K562 (cell line): ENCODE measurements at regions not wholly inside any gene's neighbourhood (a gene's known extent, or its start where the extent isn't known, plus 50 kb on each side); places are given as distances from the start of the nearest gene placed in this dataset.

ENCODE experiments used
- ATAC-seq: fragments of 200-7000 bp; cut with Tn5 transposase; 3 replicates; pipeline ENCODE4 v1.9.1; 2020; ENCODE audit warnings: moderate library complexity
- BruUV-seq: library from RNA; stranded (reverse); fragments of 400-500 nt; replicated peaks from 2 replicates; lab custom pipeline; 2021; lab: Mats Ljungman, UMichigan
- CTCF ChIA-PET: fragments of 300-600 bp; formaldehyde crosslinking; extraction: SDS; loops from one replicate; lab custom pipeline; 2021; ENCODE audit warnings: low intra/inter-chr PET ratio; lab: Yijun Ruan, JAX
- POLR2A ChIA-PET: fragments of 300-600, 350-650 bp; sonication (Branson Sonifier 250); formaldehyde crosslinking; extraction: SDS; loops from one replicate; lab custom pipeline; 2021; ENCODE audit warnings: antibody characterized with exemption, inconsistent platforms; lab: Yijun Ruan, JAX
- DNase-seq, 4 experiments: peaks; one replicate each; pipeline versions ENCODE4 v3.0.0 to v3.0.0-alpha.2; 2011 to 2018; ENCODE audit warnings: low spot score in 3 of 4, mixed read lengths in 3 of 4; ENCODE audit errors: extremely low read depth in 1 of 4
- FAIRE-seq: peaks from 2 replicates; lab custom pipeline; 2011; peaks lifted over from hg19 to GRCh38; lab: Jason Lieb, UNC
- H2AFZ ChIP-seq: 2 replicates; pipeline ENCODE4 v1.6.0; 2011; ENCODE audit warnings: low read depth, low read length, control low read depth, inconsistent platforms
- H3K27ac ChIP-seq: fragments of 200-600 bp; 3 replicates; pipeline ENCODE4 v1.8.0; 2011; ENCODE audit warnings: low read depth, mild to moderate bottlenecking, control low read depth, inconsistent platforms, low read length, moderate library complexity, mixed read lengths; ENCODE audit errors: extremely low read depth
- H3K27me3 ChIP-seq, 2 experiments: fragments of 300-600 bp in 1 of 2; 2 replicates in 1 of 2; 3 replicates in 1 of 2; pipeline versions ENCODE4 v1.6.0 to v1.8.0; 2011; ENCODE audit warnings: inconsistent platforms in 2 of 2, low read length in 2 of 2, mild to moderate bottlenecking in 1 of 2, mixed read lengths in 1 of 2, moderate library complexity in 1 of 2; ENCODE audit not compliant: control insufficient read depth in 2 of 2, insufficient read depth in 2 of 2
- H3K36me3 ChIP-seq: fragments of 300-600 bp; 3 replicates; pipeline ENCODE4 v1.8.0; 2011; ENCODE audit warnings: mild to moderate bottlenecking, low read length, inconsistent platforms; ENCODE audit not compliant: control insufficient read depth, insufficient read depth
- H3K4me1 ChIP-seq, 2 experiments: fragments of 200-600 bp in 1 of 2; replicated peaks in 1 of 2; 2 replicates in 1 of 2; 3 replicates in 1 of 2; pipeline versions ENCODE4 v1.5.1 to v1.8.0; 2011; ENCODE audit warnings: inconsistent platforms in 2 of 2, low read length in 2 of 2, mild to moderate bottlenecking in 1 of 2, mixed read lengths in 1 of 2, moderate library complexity in 1 of 2; ENCODE audit not compliant: control insufficient read depth in 2 of 2, insufficient read depth in 2 of 2
- H3K4me2 ChIP-seq: 2 replicates; pipeline ENCODE4 v1.6.1; 2011; ENCODE audit warnings: low read length, control low read depth, inconsistent platforms, mixed read lengths; ENCODE audit not compliant: insufficient read depth
- H3K4me3 ChIP-seq: fragments of 200-600 bp; sonication (generic), shearing (Covaris generic); 2 replicates; pipeline ENCODE4 v1.5.1; 2016; ENCODE audit warnings: control low read depth, inconsistent platforms
- H3K79me2 ChIP-seq: fragments of 200-600 bp; 3 replicates; pipeline ENCODE4 v1.8.0; 2011; ENCODE audit warnings: low read length, inconsistent platforms; ENCODE audit not compliant: control insufficient read depth, insufficient read depth
- H3K9ac ChIP-seq, 2 experiments: 2 replicates each; pipeline versions ENCODE4 v1.6.0 to v1.6.1; 2011; ENCODE audit warnings: low read depth in 2 of 2, low read length in 2 of 2, control low read depth in 1 of 2, inconsistent platforms in 1 of 2, mild to moderate bottlenecking in 1 of 2, mixed read lengths in 1 of 2; ENCODE audit not compliant: insufficient read depth in 1 of 2
- H3K9me1 ChIP-seq: one replicate; pipeline ENCODE4 v1.6.0; 2011; ENCODE audit warnings: inconsistent platforms, mild to moderate bottlenecking, low read length, moderate library complexity; ENCODE audit not compliant: control insufficient read depth, insufficient read depth
- H3K9me3 ChIP-seq: replicated peaks from 2 replicates; pipeline ENCODE4 v1.5.1; 2011; ENCODE audit warnings: low read depth, low read length, inconsistent platforms; ENCODE audit not compliant: control insufficient read depth, insufficient read depth
- H4K20me1 ChIP-seq: replicated peaks from 2 replicates; pipeline ENCODE4 v1.6.1; 2011; ENCODE audit warnings: low read length, inconsistent platforms, mixed read lengths; ENCODE audit not compliant: control insufficient read depth, insufficient read depth
- CHD2 ChIP-seq: IDR thresholded peaks from 2 replicates; pipeline ENCODE4 v1.6.1; 2011; ENCODE audit warnings: low read depth, low read length
- CUX1 ChIP-seq: fragments of 200-800 bp; sonication (Bioruptor generic); IDR thresholded peaks from 2 replicates; pipeline ENCODE4 v1.6.1; 2016; ENCODE audit warnings: missing genetic modification characterization, missing compliant biosample characterization
- E2F4 ChIP-seq: sonication (generic); formaldehyde crosslinking; IDR thresholded peaks from 2 replicates; pipeline ENCODE4 v1.8.0; 2022; ENCODE audit warnings: mild to moderate bottlenecking, low read depth, missing genetic modification reagents
- NKRF ChIP-seq: fragments of 450-650 bp; IDR thresholded peaks from 2 replicates; pipeline ENCODE4 v1.6.1; 2016; ENCODE audit warnings: borderline replicate concordance
- POLR2AphosphoS2 ChIP-seq: IDR thresholded peaks from 2 replicates; pipeline ENCODE4 v1.6.1; 2012; ENCODE audit warnings: low read length, improper control_type of control experiment
- POLR2H ChIP-seq: IDR thresholded peaks from 2 replicates; pipeline ENCODE4 v1.6.1; 2016; ENCODE audit warnings: missing genetic modification characterization, low read depth, mild to moderate bottlenecking, control low read depth, missing compliant biosample characterization, moderate library complexity
- PPARD ChIP-seq: fragments of 250-450 bp; sonication (Bioruptor Pico); IDR thresholded peaks from 2 replicates; pipeline ENCODE4 v1.8.0; 2022; ENCODE audit warnings: inconsistent platforms, mild to moderate bottlenecking, moderate library complexity
- STAT6 ChIP-seq: sonication (generic); formaldehyde crosslinking; IDR thresholded peaks from 2 replicates; pipeline ENCODE4 v1.8.1; 2023; ENCODE audit warnings: mild to moderate bottlenecking, missing genetic modification reagents
- ZBED1 ChIP-seq: IDR thresholded peaks from 2 replicates; pipeline ENCODE4 v1.6.1; 2014
- WGBS: fragments of 100-300 bp; shearing (Covaris generic); methylation state at CpG from one replicate; pipeline ENCODE4 v1.1.6; 2016; ENCODE audit warnings: low coverage, mixed read lengths; ENCODE audit not compliant: insufficient coverage; ENCODE audit errors: missing lambda C conversion rate; 5-methylcytosine and 5-hydroxymethylcytosine counted together
- in situ Hi-C: fragments of 300-500 bp; cut with MboI; formaldehyde crosslinking; loops from 4 replicates; pipeline ENCODE4 v1.15.0; 2018; ENCODE audit warnings: inconsistent platforms, mixed read lengths
- intact Hi-C: fragments of 100-400 bp; cut with micrococcal nuclease; formaldehyde crosslinking; loops from 2 replicates; pipeline ENCODE4 v1.14.2; 2022
- TF ChIP-seq, protein P1 (sequence below): fragments of 450-650 bp; conservative IDR thresholded peaks from 2 replicates; pipeline ENCODE4 v1.6.1; 2016; ENCODE audit warnings: missing genetic modification characterization, low read depth, mild to moderate bottlenecking, control low read depth, missing compliant biosample characterization

DNA sequence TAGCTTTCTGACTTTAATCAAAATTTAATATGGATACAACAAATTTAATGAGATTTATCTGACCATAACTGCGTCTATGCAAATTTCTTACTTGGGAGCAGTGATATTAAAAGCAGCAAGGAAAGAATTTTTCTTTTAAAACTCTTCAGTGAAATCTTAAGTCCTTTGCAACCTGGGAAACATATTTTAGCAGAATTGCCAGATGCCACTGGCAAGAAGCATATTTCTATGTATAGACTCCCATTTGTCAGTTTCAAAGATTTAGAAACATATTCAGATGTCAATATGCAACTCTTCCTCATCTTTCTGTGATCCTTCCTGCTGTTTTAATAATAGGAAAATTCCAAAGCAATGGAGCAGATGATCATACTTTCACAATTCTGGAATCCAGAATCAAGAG is 911.3 kb downstream of the LUZP2 start:
- CTCF ChIA-PET = no interaction called here
- H3K36me3 ChIP-seq = no peaks in the 10 kb centered on the region

More for the DNA sequence above, 911.3 kb downstream of the LUZP2 start:
- Histone ChIP-seq H3K79me2 (no peaks in the 10 kb centered on the region), H2AFZ (no peak overlapping the region), H3K4me3 (no peak overlapping the region), H3K9ac (no peak overlapping the region), H3K4me1 (no peaks in the 10 kb centered on the region), H3K9me3 (no peaks in the 10 kb centered on the region), H3K27me3 (no peaks in the 10 kb centered on the region), H3K4me2 (no peak overlapping the region), H3K9me1 (no peaks in the 10 kb centered on the region), H3K27ac (no peak overlapping the region), H4K20me1 (no peaks in the 10 kb centered on the region)
- intact Hi-C loops (no loop called here), in situ Hi-C loops (no loop called here)
- FAIRE-seq = no peak
- POLR2A ChIA-PET = no interaction called here
- DNase-seq = no peak
- TF ChIP-seq POLR2AphosphoS2 (no peak), POLR2H (tag) (no peak), E2F4 (CRISPR knock-in tag) (no peak), CHD2 (no peak), STAT6 (no peak), NKRF (no peak), ZBED1 (no peak), CUX1 (CRISPR knock-in tag) (no peak), PPARD (CRISPR knock-in tag) (no peak)
- TF ChIP-seq, protein P1, sequence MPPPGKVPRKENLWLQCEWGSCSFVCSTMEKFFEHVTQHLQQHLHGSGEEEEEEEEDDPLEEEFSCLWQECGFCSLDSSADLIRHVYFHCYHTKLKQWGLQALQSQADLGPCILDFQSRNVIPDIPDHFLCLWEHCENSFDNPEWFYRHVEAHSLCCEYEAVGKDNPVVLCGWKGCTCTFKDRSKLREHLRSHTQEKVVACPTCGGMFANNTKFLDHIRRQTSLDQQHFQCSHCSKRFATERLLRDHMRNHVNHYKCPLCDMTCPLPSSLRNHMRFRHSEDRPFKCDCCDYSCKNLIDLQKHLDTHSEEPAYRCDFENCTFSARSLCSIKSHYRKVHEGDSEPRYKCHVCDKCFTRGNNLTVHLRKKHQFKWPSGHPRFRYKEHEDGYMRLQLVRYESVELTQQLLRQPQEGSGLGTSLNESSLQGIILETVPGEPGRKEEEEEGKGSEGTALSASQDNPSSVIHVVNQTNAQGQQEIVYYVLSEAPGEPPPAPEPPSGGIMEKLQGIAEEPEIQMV (tag) = no peak
- ATAC-seq = no peak
- 0% methylated on average over 1 of the region's 1 CpG for WGBS
- BruUV-seq = no TSS peak
